ENCODE measurements at regions not wholly inside any gene's neighbourhood (a gene's known extent, or its start where the extent isn't known, plus 50 kb on each side); places are given as distances from the start of the nearest gene placed in this dataset.

GRCh38 chr7:22060863-22061262 is 115.2 kb upstream of the CDCA7L start (continued):
- TF ChIP-seq POLR2AphosphoS5 (IDR thresholded peaks at IDR 0.05; ENCODE audit: low read depth) (no peak), ETS1 (IDR thresholded peaks at IDR 0.05) (no peak), REST (IDR thresholded peaks at IDR 0.05; ENCODE audit: unreplicated experiment) (no peak), EZH2phosphoT487 (IDR thresholded peaks at IDR 0.05; ENCODE audit: unreplicated experiment) (no peak), EZH2 (IDR thresholded peaks at IDR 0.05; ENCODE audit: low read depth, unreplicated experiment) (no peak), CREB1 (CRISPR knock-in tag; IDR thresholded peaks at IDR 0.05; ENCODE audit: low read depth) (no peak), NANOG (IDR thresholded peaks at IDR 0.05; ENCODE audit: borderline replicate concordance) (no peak)

- H3K4me3 ChIP-seq, result no peak overlapping the region
- Mint-ChIP-seq H3K27ac (no peak overlapping the region), H3K9me3 (peaks cover 3% of the 10 kb centered on the region; the same call in 1 of the 3 replicates), H3K36me3 (ENCODE audit: low read depth) (no peaks in the 10 kb centered on the region), H3K27me3 (ENCODE audit: insufficient read depth, low read depth, poor library complexity) (no peaks in the 10 kb centered on the region), H3K4me1 (peaks cover 8% of the 10 kb centered on the region), H3K4me3 (no peak overlapping the region)
- no peaks in the 10 kb centered on the region for H3F3A ChIP-seq (replicated peaks; ENCODE audit: low read depth)
- H3K79me2 ChIP-seq (replicated peaks; ENCODE audit: insufficient read depth), result no peaks in the 10 kb centered on the region
- no peaks in the 10 kb centered on the region for H4K20me1 ChIP-seq (replicated peaks; ENCODE audit: insufficient read depth)
- H3K27me3 ChIP-seq (ENCODE audit: insufficient read depth), result no peaks in the 10 kb centered on the region
- DNase-seq (ENCODE audit: low spot score) (no peak), ATAC-seq (no peak)
- no peak overlapping the region for H3K27ac ChIP-seq (ENCODE audit: low read depth)
- peaks cover 7% of the 10 kb centered on the region; the same call in 1 of the 2 replicates for H3K4me1 ChIP-seq (ENCODE audit: insufficient read depth)
- no peaks in the 10 kb centered on the region for H3K36me3 ChIP-seq (ENCODE audit: insufficient read depth)
- H3K9me2 ChIP-seq (ENCODE audit: insufficient read depth), result peaks cover 12% of the 10 kb centered on the region
- no peak overlapping the region for H3K4me2 ChIP-seq
- no peak overlapping the region for H2AFZ ChIP-seq
- TF ChIP-seq NANOG (IDR thresholded peaks at IDR 0.05; ENCODE audit: borderline replicate concordance) (no peak), EZH2 (IDR thresholded peaks at IDR 0.05; ENCODE audit: low read depth, unreplicated experiment) (no peak), CREB1 (CRISPR knock-in tag; IDR thresholded peaks at IDR 0.05; ENCODE audit: low read depth) (no peak), STAT1 (IDR thresholded peaks at IDR 0.05; ENCODE audit: unreplicated experiment) (no peak), ZNF331 (CRISPR knock-in tag; IDR thresholded peaks at IDR 0.05; ENCODE audit: low read depth) (no peak), POLR2AphosphoS5 (IDR thresholded peaks at IDR 0.05; ENCODE audit: low read depth) (no peak), EZH2phosphoT487 (IDR thresholded peaks at IDR 0.05; ENCODE audit: unreplicated experiment) (no peak), ETS1 (IDR thresholded peaks at IDR 0.05) (no peak)
- TF ChIP-seq, protein P1, sequence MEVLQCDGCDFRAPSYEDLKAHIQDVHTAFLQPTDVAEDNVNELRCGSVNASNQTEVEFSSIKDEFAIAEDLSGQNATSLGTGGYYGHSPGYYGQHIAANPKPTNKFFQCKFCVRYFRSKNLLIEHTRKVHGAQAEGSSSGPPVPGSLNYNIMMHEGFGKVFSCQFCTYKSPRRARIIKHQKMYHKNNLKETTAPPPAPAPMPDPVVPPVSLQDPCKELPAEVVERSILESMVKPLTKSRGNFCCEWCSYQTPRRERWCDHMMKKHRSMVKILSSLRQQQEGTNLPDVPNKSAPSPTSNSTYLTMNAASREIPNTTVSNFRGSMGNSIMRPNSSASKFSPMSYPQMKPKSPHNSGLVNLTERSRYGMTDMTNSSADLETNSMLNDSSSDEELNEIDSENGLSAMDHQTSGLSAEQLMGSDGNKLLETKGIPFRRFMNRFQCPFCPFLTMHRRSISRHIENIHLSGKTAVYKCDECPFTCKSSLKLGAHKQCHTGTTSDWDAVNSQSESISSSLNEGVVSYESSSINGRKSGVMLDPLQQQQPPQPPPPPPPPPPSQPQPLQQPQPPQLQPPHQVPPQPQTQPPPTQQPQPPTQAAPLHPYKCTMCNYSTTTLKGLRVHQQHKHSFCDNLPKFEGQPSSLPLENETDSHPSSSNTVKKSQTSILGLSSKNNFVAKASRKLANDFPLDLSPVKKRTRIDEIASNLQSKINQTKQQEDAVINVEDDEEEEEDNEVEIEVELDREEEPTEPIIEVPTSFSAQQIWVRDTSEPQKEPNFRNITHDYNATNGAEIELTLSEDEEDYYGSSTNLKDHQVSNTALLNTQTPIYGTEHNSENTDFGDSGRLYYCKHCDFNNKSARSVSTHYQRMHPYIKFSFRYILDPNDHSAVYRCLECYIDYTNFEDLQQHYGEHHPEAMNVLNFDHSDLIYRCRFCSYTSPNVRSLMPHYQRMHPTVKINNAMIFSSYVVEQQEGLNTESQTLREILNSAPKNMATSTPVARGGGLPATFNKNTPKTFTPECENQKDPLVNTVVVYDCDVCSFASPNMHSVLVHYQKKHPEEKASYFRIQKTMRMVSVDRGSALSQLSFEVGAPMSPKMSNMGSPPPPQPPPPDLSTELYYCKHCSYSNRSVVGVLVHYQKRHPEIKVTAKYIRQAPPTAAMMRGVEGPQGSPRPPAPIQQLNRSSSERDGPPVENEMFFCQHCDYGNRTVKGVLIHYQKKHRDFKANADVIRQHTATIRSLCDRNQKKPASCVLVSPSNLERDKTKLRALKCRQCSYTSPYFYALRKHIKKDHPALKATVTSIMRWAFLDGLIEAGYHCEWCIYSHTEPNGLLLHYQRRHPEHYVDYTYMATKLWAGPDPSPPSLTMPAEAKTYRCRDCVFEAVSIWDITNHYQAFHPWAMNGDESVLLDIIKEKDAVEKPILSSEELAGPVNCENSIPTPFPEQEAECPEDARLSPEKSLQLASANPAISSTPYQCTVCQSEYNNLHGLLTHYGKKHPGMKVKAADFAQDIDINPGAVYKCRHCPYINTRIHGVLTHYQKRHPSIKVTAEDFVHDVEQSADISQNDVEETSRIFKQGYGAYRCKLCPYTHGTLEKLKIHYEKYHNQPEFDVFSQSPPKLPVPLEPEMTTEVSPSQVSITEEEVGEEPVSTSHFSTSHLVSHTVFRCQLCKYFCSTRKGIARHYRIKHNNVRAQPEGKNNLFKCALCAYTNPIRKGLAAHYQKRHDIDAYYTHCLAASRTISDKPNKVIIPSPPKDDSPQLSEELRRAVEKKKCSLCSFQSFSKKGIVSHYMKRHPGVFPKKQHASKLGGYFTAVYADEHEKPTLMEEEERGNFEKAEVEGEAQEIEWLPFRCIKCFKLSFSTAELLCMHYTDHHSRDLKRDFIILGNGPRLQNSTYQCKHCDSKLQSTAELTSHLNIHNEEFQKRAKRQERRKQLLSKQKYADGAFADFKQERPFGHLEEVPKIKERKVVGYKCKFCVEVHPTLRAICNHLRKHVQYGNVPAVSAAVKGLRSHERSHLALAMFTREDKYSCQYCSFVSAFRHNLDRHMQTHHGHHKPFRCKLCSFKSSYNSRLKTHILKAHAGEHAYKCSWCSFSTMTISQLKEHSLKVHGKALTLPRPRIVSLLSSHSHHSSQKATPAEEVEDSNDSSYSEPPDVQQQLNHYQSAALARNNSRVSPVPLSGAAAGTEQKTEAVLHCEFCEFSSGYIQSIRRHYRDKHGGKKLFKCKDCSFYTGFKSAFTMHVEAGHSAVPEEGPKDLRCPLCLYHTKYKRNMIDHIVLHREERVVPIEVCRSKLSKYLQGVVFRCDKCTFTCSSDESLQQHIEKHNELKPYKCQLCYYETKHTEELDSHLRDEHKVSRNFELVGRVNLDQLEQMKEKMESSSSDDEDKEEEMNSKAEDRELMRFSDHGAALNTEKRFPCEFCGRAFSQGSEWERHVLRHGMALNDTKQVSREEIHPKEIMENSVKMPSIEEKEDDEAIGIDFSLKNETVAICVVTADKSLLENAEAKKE (CRISPR knock-in tag; IDR thresholded peaks at IDR 0.05), result no peak
- TF ChIP-seq, protein P2, sequence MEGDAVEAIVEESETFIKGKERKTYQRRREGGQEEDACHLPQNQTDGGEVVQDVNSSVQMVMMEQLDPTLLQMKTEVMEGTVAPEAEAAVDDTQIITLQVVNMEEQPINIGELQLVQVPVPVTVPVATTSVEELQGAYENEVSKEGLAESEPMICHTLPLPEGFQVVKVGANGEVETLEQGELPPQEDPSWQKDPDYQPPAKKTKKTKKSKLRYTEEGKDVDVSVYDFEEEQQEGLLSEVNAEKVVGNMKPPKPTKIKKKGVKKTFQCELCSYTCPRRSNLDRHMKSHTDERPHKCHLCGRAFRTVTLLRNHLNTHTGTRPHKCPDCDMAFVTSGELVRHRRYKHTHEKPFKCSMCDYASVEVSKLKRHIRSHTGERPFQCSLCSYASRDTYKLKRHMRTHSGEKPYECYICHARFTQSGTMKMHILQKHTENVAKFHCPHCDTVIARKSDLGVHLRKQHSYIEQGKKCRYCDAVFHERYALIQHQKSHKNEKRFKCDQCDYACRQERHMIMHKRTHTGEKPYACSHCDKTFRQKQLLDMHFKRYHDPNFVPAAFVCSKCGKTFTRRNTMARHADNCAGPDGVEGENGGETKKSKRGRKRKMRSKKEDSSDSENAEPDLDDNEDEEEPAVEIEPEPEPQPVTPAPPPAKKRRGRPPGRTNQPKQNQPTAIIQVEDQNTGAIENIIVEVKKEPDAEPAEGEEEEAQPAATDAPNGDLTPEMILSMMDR (conservative IDR thresholded peaks at IDR 0.05; ENCODE audit: low read depth in 2 of 2), result no peak
Observed at GRCh38 chr7:22060197-22060596, 114.5 kb upstream of the CDCA7L start.

Measured in GM23338 (cell line).